Ishikawa (cell line): ENCODE measurements at regions not wholly inside any gene's neighbourhood (a gene's known extent, or its start where the extent isn't known, plus 50 kb on each side); places are given as distances from the start of the nearest gene placed in this dataset.

Experiments
- CEBPB ChIP-seq: IDR thresholded peaks from 2 replicates; pipeline ENCODE4 v1.6.1; 2012
- CREB1 ChIP-seq: IDR thresholded peaks from 2 replicates; pipeline ENCODE4 v1.6.1; 2012; ENCODE audit warnings: low read depth
- EGR1 ChIP-seq: IDR thresholded peaks from 2 replicates; pipeline ENCODE4 v1.6.1; 2012
- EP300 ChIP-seq: IDR thresholded peaks from 2 replicates; pipeline ENCODE4 v1.6.1; 2012; ENCODE audit warnings: borderline replicate concordance
- FOXM1 ChIP-seq: IDR thresholded peaks from 2 replicates; pipeline ENCODE4 v1.6.1; 2012; ENCODE audit warnings: low read depth, borderline replicate concordance
- MAX ChIP-seq: IDR thresholded peaks from 2 replicates; pipeline ENCODE4 v1.6.1; 2012
- NFIC ChIP-seq: IDR thresholded peaks from 2 replicates; pipeline ENCODE4 v1.6.1; 2012
- RAD21 ChIP-seq: IDR thresholded peaks from 2 replicates; pipeline ENCODE4 v1.6.1; 2012; ENCODE audit warnings: low read depth
- REST ChIP-seq: IDR thresholded peaks from 2 replicates; pipeline ENCODE4 v1.6.1; 2012; ENCODE audit warnings: low read depth, mild to moderate bottlenecking
- TAF1 ChIP-seq: IDR thresholded peaks from 2 replicates; pipeline ENCODE4 v1.6.1; 2012; ENCODE audit warnings: low read depth, mild to moderate bottlenecking
- TCF12 ChIP-seq: IDR thresholded peaks from 2 replicates; pipeline ENCODE4 v1.6.1; 2012; ENCODE audit warnings: low read depth
- TEAD4 ChIP-seq: IDR thresholded peaks from 2 replicates; pipeline ENCODE4 v1.6.1; 2012
- USF1 ChIP-seq: IDR thresholded peaks from 2 replicates; pipeline ENCODE4 v1.6.1; 2012
- YY1 ChIP-seq: IDR thresholded peaks from 2 replicates; pipeline ENCODE4 v1.6.1; 2012; ENCODE audit warnings: low read depth
- ZBTB7A ChIP-seq: IDR thresholded peaks from 2 replicates; pipeline ENCODE4 v1.6.1; 2012; ENCODE audit warnings: low read depth

GRCh38 chrX:42976746-42977366 lies 198.9 kb upstream of the PPP1R2C start:
- no peak for TF ChIP-seq EP300
- TF ChIP-seq NFIC = no peak
- TF ChIP-seq YY1 = no peak
- no peak for TF ChIP-seq REST
- TF ChIP-seq TCF12 = no peak
- TF ChIP-seq RAD21 = peak; percentile 17; the same call in 1 of the 2 replicates
- no peak for TF ChIP-seq TAF1

- TF ChIP-seq CEBPB = peak; percentile 90
- TF ChIP-seq MAX = no peak
- TF ChIP-seq NFIC = peak; percentile 59
- no peak for TF ChIP-seq CREB1
- TF ChIP-seq USF1 = no peak
- TF ChIP-seq EGR1 = no peak
- no peak for TF ChIP-seq YY1
- peak; percentile 83 for TF ChIP-seq TEAD4
- TF ChIP-seq TCF12 = no peak; the same call in 1 of the 2 replicates
- peak; percentile 87 for TF ChIP-seq EP300
- TF ChIP-seq REST = no peak
- no peak; the same call in 1 of the 2 replicates for TF ChIP-seq RAD21
- TF ChIP-seq TAF1 = no peak
- peak; percentile 85 for TF ChIP-seq FOXM1
- TF ChIP-seq ZBTB7A = no peak
These were observed 200.9 kb upstream of the PPP1R2C start for GRCh38 chrX:42978655-42979379.

- TF ChIP-seq TAF1 (no peak), RAD21 (no peak), TEAD4 (no peak), MAX (no peak), CREB1 (no peak), USF1 (no peak), EP300 (no peak), YY1 (no peak), EGR1 (no peak), TCF12 (no peak), REST (no peak), ZBTB7A (no peak), CEBPB (no peak), FOXM1 (no peak), NFIC (no peak)
These were observed 210.7 kb upstream of the PPP1R2C start for GRCh38 chrX:42988700-42989099.

- TF ChIP-seq TEAD4 (peak; percentile 48), TCF12 (no peak), YY1 (no peak), REST (no peak), EP300 (peak; percentile 56; the same call in 1 of the 2 replicates), TAF1 (no peak), FOXM1 (no peak), EGR1 (no peak)
These were observed 214.4 kb upstream of the PPP1R2C start for GRCh38 chrX:42992199-42992943.
